Mammary epithelial cell (primary cell): ENCODE measurements at regions not wholly inside any gene's neighbourhood (a gene's known extent, or its start where the extent isn't known, plus 50 kb on each side); places are given as distances from the start of the nearest gene placed in this dataset.

Source experiments
- EZH2 ChIP-seq: IDR thresholded peaks from 2 replicates; pipeline ENCODE4 v1.6.1; 2012; ENCODE audit warnings: low read length, inconsistent platforms, borderline replicate concordance
- TF ChIP-seq, protein P1 (sequence below), 2 donors: IDR thresholded peaks in 1 of 2; conservative IDR thresholded peaks in 1 of 2; 2 replicates each; pipeline ENCODE4 v1.5.1; 2011 to 2012; ENCODE audit warnings: inconsistent platforms in 2 of 2, low read length in 2 of 2, mild to moderate bottlenecking in 2 of 2, control low read depth in 1 of 2, low read depth in 1 of 2; ENCODE audit not compliant: insufficient read depth in 1 of 2; ENCODE audit errors: extremely low read depth in 1 of 2

DNA sequence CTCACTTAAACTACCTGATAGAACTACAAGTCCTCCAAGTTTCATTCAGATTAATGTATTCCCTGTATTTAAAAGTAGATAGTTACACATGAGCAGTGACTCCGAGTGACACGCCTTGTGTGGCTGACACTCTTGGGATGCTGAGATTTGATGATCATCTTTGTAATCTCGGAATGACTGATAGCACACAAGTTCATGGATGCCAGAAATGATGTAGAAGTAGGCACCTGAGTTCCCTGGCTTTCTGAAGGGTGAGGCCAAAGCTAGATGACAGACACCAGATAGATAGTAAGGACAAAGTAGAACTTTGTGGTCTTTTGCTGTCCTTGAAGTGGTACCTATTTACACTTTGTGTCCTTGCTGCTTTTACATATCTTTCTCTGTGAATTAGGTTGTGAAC, 491.2 kb downstream of the PCNX1 start:
- TF ChIP-seq, protein P1, sequence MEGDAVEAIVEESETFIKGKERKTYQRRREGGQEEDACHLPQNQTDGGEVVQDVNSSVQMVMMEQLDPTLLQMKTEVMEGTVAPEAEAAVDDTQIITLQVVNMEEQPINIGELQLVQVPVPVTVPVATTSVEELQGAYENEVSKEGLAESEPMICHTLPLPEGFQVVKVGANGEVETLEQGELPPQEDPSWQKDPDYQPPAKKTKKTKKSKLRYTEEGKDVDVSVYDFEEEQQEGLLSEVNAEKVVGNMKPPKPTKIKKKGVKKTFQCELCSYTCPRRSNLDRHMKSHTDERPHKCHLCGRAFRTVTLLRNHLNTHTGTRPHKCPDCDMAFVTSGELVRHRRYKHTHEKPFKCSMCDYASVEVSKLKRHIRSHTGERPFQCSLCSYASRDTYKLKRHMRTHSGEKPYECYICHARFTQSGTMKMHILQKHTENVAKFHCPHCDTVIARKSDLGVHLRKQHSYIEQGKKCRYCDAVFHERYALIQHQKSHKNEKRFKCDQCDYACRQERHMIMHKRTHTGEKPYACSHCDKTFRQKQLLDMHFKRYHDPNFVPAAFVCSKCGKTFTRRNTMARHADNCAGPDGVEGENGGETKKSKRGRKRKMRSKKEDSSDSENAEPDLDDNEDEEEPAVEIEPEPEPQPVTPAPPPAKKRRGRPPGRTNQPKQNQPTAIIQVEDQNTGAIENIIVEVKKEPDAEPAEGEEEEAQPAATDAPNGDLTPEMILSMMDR (conservative IDR thresholded peaks at IDR 0.05 in 1 of 2, IDR thresholded peaks at IDR 0.05 in 1 of 2; ENCODE audit: extremely low read depth in 1 of 2, insufficient read depth in 1 of 2, low read depth in 1 of 2, low read length in 2 of 2) = no peak
- no peak for TF ChIP-seq EZH2
